ENCODE measurements at regions not wholly inside any gene's neighbourhood (a gene's known extent, or its start where the extent isn't known, plus 50 kb on each side); places are given as distances from the start of the nearest gene placed in this dataset.
A peak's percentile ranks its signal among the peaks of the same experiment; 100 is the strongest.

DNA sequence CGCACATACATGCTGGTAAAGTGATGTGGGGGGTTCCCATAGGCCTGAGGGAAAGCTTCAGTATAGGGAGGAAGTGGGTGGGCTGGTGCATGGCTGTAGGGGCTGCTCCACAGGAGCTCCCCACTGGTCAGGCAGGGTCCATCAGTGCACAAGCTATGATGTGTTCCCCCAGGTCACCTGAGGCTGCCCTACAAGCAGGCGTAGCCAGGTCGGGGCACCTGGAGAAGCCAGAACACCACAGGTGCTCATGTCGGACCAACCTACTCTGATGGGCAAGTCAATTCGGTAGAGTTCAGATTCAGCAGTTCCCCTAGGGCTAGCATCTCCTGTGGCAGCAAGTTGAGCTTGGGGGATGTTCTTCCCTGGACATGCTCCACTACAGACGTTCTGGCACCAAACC lies 103.3 kb upstream of the EPHA5 start:
- no peak for DNase-seq (ENCODE audit: low read depth in 1 of 2, low spot score in 1 of 2)
- H3K27ac ChIP-seq: no peak overlapping the region
- H3K36me3 ChIP-seq: no peaks in the 10 kb centered on the region
- no peaks in the 10 kb centered on the region for H3K9me3 ChIP-seq (ENCODE audit: low read depth)
- no peaks in the 10 kb centered on the region for H3K4me1 ChIP-seq (ENCODE audit: low read depth)
- no peaks in the 10 kb centered on the region for H3K27me3 ChIP-seq
- TF ChIP-seq, protein P1, sequence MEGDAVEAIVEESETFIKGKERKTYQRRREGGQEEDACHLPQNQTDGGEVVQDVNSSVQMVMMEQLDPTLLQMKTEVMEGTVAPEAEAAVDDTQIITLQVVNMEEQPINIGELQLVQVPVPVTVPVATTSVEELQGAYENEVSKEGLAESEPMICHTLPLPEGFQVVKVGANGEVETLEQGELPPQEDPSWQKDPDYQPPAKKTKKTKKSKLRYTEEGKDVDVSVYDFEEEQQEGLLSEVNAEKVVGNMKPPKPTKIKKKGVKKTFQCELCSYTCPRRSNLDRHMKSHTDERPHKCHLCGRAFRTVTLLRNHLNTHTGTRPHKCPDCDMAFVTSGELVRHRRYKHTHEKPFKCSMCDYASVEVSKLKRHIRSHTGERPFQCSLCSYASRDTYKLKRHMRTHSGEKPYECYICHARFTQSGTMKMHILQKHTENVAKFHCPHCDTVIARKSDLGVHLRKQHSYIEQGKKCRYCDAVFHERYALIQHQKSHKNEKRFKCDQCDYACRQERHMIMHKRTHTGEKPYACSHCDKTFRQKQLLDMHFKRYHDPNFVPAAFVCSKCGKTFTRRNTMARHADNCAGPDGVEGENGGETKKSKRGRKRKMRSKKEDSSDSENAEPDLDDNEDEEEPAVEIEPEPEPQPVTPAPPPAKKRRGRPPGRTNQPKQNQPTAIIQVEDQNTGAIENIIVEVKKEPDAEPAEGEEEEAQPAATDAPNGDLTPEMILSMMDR (IDR thresholded peaks at IDR 0.05; ENCODE audit: low read depth, low read length): no peak
- H3K4me3 ChIP-seq: no peak overlapping the region

DNA sequence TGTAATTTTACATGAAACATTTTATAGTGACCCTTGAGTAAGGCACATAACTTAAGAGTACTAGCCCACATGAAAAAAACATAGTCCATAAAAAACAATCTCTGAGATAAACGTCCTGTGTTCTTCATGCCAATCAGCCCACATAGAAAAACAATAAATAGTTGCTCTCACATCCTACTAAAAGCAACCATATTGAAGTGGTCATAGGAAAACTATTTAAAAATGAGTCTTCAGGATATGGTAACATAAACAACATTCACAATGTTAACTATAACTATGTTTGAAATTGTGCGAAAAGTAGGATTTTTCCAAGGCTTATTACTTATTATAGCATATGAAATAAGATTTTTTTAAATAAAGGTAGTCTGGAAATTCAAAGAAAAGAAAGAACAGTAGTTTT lies 77.1 kb upstream of the EPHA5 start:
- Histone ChIP-seq H3K27ac (no peak overlapping the region), H3K27me3 (no peaks in the 10 kb centered on the region), H3K4me3 (no peak overlapping the region), H3K36me3 (no peaks in the 10 kb centered on the region), H3K4me1 (ENCODE audit: low read depth) (no peaks in the 10 kb centered on the region), H3K9me3 (ENCODE audit: low read depth) (no peaks in the 10 kb centered on the region)
- DNase-seq (ENCODE audit: low read depth in 1 of 2, low spot score in 1 of 2): no peak
- TF ChIP-seq, protein P1 (IDR thresholded peaks at IDR 0.05; ENCODE audit: low read depth, low read length): no peak

DNA sequence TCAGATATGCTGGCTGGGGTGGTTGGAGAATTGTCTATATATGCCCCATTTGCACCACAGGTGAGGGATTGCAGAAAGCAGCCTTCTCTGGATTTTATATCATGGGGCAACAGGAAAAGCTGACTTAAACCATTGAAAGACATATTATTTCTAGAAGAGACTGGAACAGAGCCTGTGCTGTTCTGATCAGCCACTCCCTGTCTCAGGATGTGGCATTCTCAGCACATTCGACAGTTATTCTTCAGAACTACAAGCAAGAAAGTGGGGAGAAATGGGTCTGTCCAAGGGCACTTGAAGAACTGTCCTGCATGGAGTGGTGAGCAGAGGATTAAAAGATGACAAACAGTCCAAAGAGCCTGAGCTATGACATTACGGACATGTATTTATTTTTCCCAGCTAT lies 67.8 kb upstream of the EPHA5 start:
- no peak for DNase-seq (ENCODE audit: low read depth in 1 of 2, low spot score in 1 of 2)
- H3K9me3 ChIP-seq (ENCODE audit: low read depth): no peaks in the 10 kb centered on the region
- no peaks in the 10 kb centered on the region for H3K4me1 ChIP-seq (ENCODE audit: low read depth)
- H3K27ac ChIP-seq: no peak overlapping the region
- H3K27me3 ChIP-seq: no peaks in the 10 kb centered on the region
- TF ChIP-seq, protein P1 (IDR thresholded peaks at IDR 0.05; ENCODE audit: low read depth, low read length): no peak
- no peak overlapping the region for H3K4me3 ChIP-seq
- no peaks in the 10 kb centered on the region for H3K36me3 ChIP-seq

DNA sequence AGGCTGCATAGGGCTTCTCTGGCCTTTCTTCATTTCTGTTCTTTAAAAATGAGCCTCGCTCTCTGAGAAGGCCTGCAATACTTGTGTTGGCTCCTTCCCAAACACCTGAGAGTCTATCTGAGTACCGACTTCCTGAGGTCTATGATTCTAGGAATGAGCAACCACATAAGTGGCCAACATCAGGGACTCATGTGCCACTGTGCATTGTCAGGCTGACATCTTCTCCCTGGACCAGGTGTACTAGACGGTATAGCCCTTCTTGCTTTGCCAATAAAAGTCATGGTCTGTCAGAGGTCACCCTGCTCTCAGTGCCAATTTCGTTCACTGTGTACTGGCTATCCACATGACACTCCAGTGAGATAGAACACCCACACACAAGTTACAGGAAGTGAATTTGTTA lies 67.4 kb upstream of the EPHA5 start:
- no peaks in the 10 kb centered on the region for H3K27me3 ChIP-seq
- no peak overlapping the region for H3K4me3 ChIP-seq
- DNase-seq (ENCODE audit: low read depth in 1 of 2, low spot score in 1 of 2): peak in 1 of 2 donors; percentile 1
- TF ChIP-seq, protein P1 (IDR thresholded peaks at IDR 0.05; ENCODE audit: low read depth, low read length): no peak
- H3K4me1 ChIP-seq (ENCODE audit: low read depth): no peaks in the 10 kb centered on the region
- H3K9me3 ChIP-seq (ENCODE audit: low read depth): no peaks in the 10 kb centered on the region
- H3K36me3 ChIP-seq: no peaks in the 10 kb centered on the region
- no peak overlapping the region for H3K27ac ChIP-seq

DNA sequence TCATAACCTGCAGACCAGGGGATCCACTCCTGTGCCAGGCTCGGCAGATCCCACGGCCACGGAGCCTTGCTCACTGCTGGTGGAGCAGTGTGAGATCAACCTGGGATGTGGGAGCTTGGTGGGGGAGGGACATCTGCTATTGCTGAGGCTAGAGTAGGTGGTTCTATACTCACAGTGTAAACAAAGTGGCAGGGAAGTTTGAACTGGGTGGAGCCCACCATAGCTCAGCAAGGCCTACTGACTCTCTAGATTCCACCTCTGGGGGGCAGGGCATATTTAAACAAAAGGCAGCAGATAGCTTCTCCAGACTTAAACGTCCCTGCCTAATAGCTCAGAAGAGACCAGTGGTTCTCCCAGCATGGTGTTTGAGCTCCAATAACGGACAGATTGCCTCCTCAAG lies 54.7 kb upstream of the EPHA5 start:
- TF ChIP-seq, protein P1 (IDR thresholded peaks at IDR 0.05; ENCODE audit: low read depth, low read length): no peak
- DNase-seq (ENCODE audit: low read depth in 1 of 2, low spot score in 1 of 2): no peak
- no peak overlapping the region for H3K4me3 ChIP-seq

More for the DNA sequence above, 54.7 kb upstream of the EPHA5 start:
- Histone ChIP-seq H3K9me3 (ENCODE audit: low read depth) (no peaks in the 10 kb centered on the region), H3K4me1 (ENCODE audit: low read depth) (no peaks in the 10 kb centered on the region), H3K27ac (no peak overlapping the region), H3K36me3 (no peaks in the 10 kb centered on the region), H3K27me3 (no peaks in the 10 kb centered on the region)
